ENCODE measurements at regions not wholly inside any gene's neighbourhood (a gene's known extent, or its start where the extent isn't known, plus 50 kb on each side); places are given as distances from the start of the nearest gene placed in this dataset.

GRCh38 chr6:21392177-21392576 is 201.4 kb upstream of the SOX4 start:
- peaks cover 1% of the 10 kb centered on the region for H3K27me3 Mint-ChIP-seq (ENCODE audit: low read depth)
- H3K9me3 Mint-ChIP-seq: no peaks in the 10 kb centered on the region
- H3K27ac Mint-ChIP-seq: no peak overlapping the region
- no peak for DNase-seq (ENCODE audit: low spot score)
- intact Hi-C loops (cut with micrococcal nuclease): no loop called here
- no peaks in the 10 kb centered on the region for H3K4me1 Mint-ChIP-seq (ENCODE audit: low read depth)
- H3K36me3 Mint-ChIP-seq (ENCODE audit: low read depth): no peaks in the 10 kb centered on the region
- no peak overlapping the region for H3K4me3 Mint-ChIP-seq (ENCODE audit: low read depth)

- Mint-ChIP-seq H3K36me3 (ENCODE audit: low read depth) (no peaks in the 10 kb centered on the region), H3K9me3 (no peaks in the 10 kb centered on the region), H3K4me3 (ENCODE audit: low read depth) (no peak overlapping the region), H3K27me3 (ENCODE audit: low read depth) (peaks cover 4% of the 10 kb centered on the region), H3K4me1 (ENCODE audit: low read depth) (no peaks in the 10 kb centered on the region), H3K27ac (no peak overlapping the region)
- no peak for DNase-seq (ENCODE audit: low spot score)
- intact Hi-C loops (cut with micrococcal nuclease): no loop called here
These were observed 199.9 kb upstream of the SOX4 start for GRCh38 chr6:21393441-21394165.

- Mint-ChIP-seq H3K27ac (no peak overlapping the region), H3K36me3 (ENCODE audit: low read depth) (no peaks in the 10 kb centered on the region), H3K27me3 (ENCODE audit: low read depth) (peaks cover 8% of the 10 kb centered on the region), H3K4me3 (ENCODE audit: low read depth) (no peak overlapping the region), H3K4me1 (ENCODE audit: low read depth) (no peaks in the 10 kb centered on the region), H3K9me3 (no peaks in the 10 kb centered on the region)
- intact Hi-C loops (cut with micrococcal nuclease): no loop called here
- no peak for DNase-seq (ENCODE audit: low spot score)
These were observed 198.4 kb upstream of the SOX4 start for GRCh38 chr6:21395121-21395520.

GRCh38 chr6:21396313-21396712 is 197.2 kb upstream of the SOX4 start:
- Mint-ChIP-seq H3K9me3 (no peaks in the 10 kb centered on the region), H3K4me1 (ENCODE audit: low read depth) (no peaks in the 10 kb centered on the region), H3K4me3 (ENCODE audit: low read depth) (no peak overlapping the region), H3K27ac (no peak overlapping the region), H3K36me3 (ENCODE audit: low read depth) (no peaks in the 10 kb centered on the region), H3K27me3 (ENCODE audit: low read depth) (peaks cover 8% of the 10 kb centered on the region)
- intact Hi-C loops (cut with micrococcal nuclease): no loop called here
- DNase-seq (ENCODE audit: low spot score): no peak

- intact Hi-C loops (cut with micrococcal nuclease): no loop called here
- no peak for DNase-seq (ENCODE audit: low spot score)
- H3K9me3 Mint-ChIP-seq: no peaks in the 10 kb centered on the region
These were observed 194.7 kb upstream of the SOX4 start for GRCh38 chr6:21398741-21399325.

GRCh38 chr6:21402368-21402767 is 191.2 kb upstream of the SOX4 start:
- intact Hi-C loops (cut with micrococcal nuclease): loop anchor here (1.0 to 10.0 kb wide), 2 partner anchors 36 to 238 kb away; no protein-coding TSS in a partner anchor

More at GRCh38 chr6:21398741-21399325, 194.7 kb upstream of the SOX4 start:
- Mint-ChIP-seq H3K4me3 (ENCODE audit: low read depth) (no peak overlapping the region), H3K27ac (no peak overlapping the region), H3K27me3 (ENCODE audit: low read depth) (peaks cover 6% of the 10 kb centered on the region), H3K4me1 (ENCODE audit: low read depth) (peaks cover 15% of the 10 kb centered on the region), H3K36me3 (ENCODE audit: low read depth) (no peaks in the 10 kb centered on the region)

GRCh38 chr6:21404577-21404976 is 189.0 kb upstream of the SOX4 start:
- H3K27ac Mint-ChIP-seq: no peak overlapping the region
- no peak overlapping the region for H3K4me3 Mint-ChIP-seq (ENCODE audit: low read depth)

More at GRCh38 chr6:21402368-21402767, 191.2 kb upstream of the SOX4 start:
- H3K9me3 Mint-ChIP-seq: no peaks in the 10 kb centered on the region
- no peak overlapping the region for H3K4me3 Mint-ChIP-seq (ENCODE audit: low read depth)
- no peak for DNase-seq (ENCODE audit: low spot score)
- H3K36me3 Mint-ChIP-seq (ENCODE audit: low read depth): no peaks in the 10 kb centered on the region
- peaks cover 6% of the 10 kb centered on the region for H3K27me3 Mint-ChIP-seq (ENCODE audit: low read depth)
- peaks cover 15% of the 10 kb centered on the region for H3K4me1 Mint-ChIP-seq (ENCODE audit: low read depth)
- peak overlapping the region; percentile 8 for H3K27ac Mint-ChIP-seq

GRCh38 chr6:21406316-21406715 is 187.2 kb upstream of the SOX4 start:
- H3K9me3 Mint-ChIP-seq: no peaks in the 10 kb centered on the region
- peaks cover 2% of the 10 kb centered on the region for H3K27me3 Mint-ChIP-seq (ENCODE audit: low read depth)
- DNase-seq (ENCODE audit: low spot score): no peak
- H3K4me1 Mint-ChIP-seq (ENCODE audit: low read depth): peaks cover 15% of the 10 kb centered on the region
- intact Hi-C loops (cut with micrococcal nuclease): loop anchor here (10.0 kb wide), 1 partner anchor 242 kb away; no protein-coding TSS in a partner anchor
- H3K4me3 Mint-ChIP-seq (ENCODE audit: low read depth): no peak overlapping the region
- no peak overlapping the region for H3K27ac Mint-ChIP-seq
- H3K36me3 Mint-ChIP-seq (ENCODE audit: low read depth): no peaks in the 10 kb centered on the region

More at GRCh38 chr6:21404577-21404976, 189.0 kb upstream of the SOX4 start:
- DNase-seq (ENCODE audit: low spot score): no peak
- Mint-ChIP-seq H3K4me1 (ENCODE audit: low read depth) (peaks cover 15% of the 10 kb centered on the region), H3K36me3 (ENCODE audit: low read depth) (no peaks in the 10 kb centered on the region), H3K27me3 (ENCODE audit: low read depth) (peaks cover 3% of the 10 kb centered on the region), H3K9me3 (no peaks in the 10 kb centered on the region)
- intact Hi-C loops (cut with micrococcal nuclease): loop anchor here (10.0 kb wide), 1 partner anchor 240 kb away; no protein-coding TSS in a partner anchor

GRCh38 chr6:21409231-21409630 is 184.3 kb upstream of the SOX4 start:
- Mint-ChIP-seq H3K4me3 (ENCODE audit: low read depth) (no peak overlapping the region), H3K36me3 (ENCODE audit: low read depth) (no peaks in the 10 kb centered on the region), H3K27ac (no peak overlapping the region), H3K4me1 (ENCODE audit: low read depth) (no peaks in the 10 kb centered on the region), H3K27me3 (ENCODE audit: low read depth) (peaks cover 8% of the 10 kb centered on the region), H3K9me3 (no peaks in the 10 kb centered on the region)
- no peak for DNase-seq (ENCODE audit: low spot score)
- intact Hi-C loops (cut with micrococcal nuclease): loop anchor here (10.0 kb wide), 1 partner anchor 244 kb away; no protein-coding TSS in a partner anchor

- Mint-ChIP-seq H3K4me3 (ENCODE audit: low read depth) (no peak overlapping the region), H3K36me3 (ENCODE audit: low read depth) (no peaks in the 10 kb centered on the region), H3K4me1 (ENCODE audit: low read depth) (no peaks in the 10 kb centered on the region), H3K9me3 (no peaks in the 10 kb centered on the region), H3K27me3 (ENCODE audit: low read depth) (peaks cover 11% of the 10 kb centered on the region), H3K27ac (no peak overlapping the region)
- no peak for DNase-seq (ENCODE audit: low spot score)
- intact Hi-C loops (cut with micrococcal nuclease): no loop called here
These were observed 180.1 kb upstream of the SOX4 start for GRCh38 chr6:21413428-21413827.

- no peaks in the 10 kb centered on the region for H3K9me3 Mint-ChIP-seq
- H3K4me3 Mint-ChIP-seq (ENCODE audit: low read depth): no peak overlapping the region
- no peak for DNase-seq (ENCODE audit: low spot score)
- H3K27ac Mint-ChIP-seq: no peak overlapping the region
- H3K4me1 Mint-ChIP-seq (ENCODE audit: low read depth): no peaks in the 10 kb centered on the region
- peaks cover 11% of the 10 kb centered on the region for H3K27me3 Mint-ChIP-seq (ENCODE audit: low read depth)
- intact Hi-C loops (cut with micrococcal nuclease): no loop called here
- no peaks in the 10 kb centered on the region for H3K36me3 Mint-ChIP-seq (ENCODE audit: low read depth)
These were observed 179.5 kb upstream of the SOX4 start for GRCh38 chr6:21414065-21414464.

- intact Hi-C loops (cut with micrococcal nuclease): no loop called here
- Mint-ChIP-seq H3K27ac (no peak overlapping the region), H3K4me3 (ENCODE audit: low read depth) (no peak overlapping the region), H3K9me3 (no peaks in the 10 kb centered on the region), H3K27me3 (ENCODE audit: low read depth) (peaks cover 7% of the 10 kb centered on the region), H3K4me1 (ENCODE audit: low read depth) (no peaks in the 10 kb centered on the region), H3K36me3 (ENCODE audit: low read depth) (no peaks in the 10 kb centered on the region)
- DNase-seq (ENCODE audit: low spot score): no peak
These were observed 173.2 kb upstream of the SOX4 start for GRCh38 chr6:21420146-21420878.

GRCh38 chr6:21420926-21421325 is 172.6 kb upstream of the SOX4 start:
- no peaks in the 10 kb centered on the region for H3K4me1 Mint-ChIP-seq (ENCODE audit: low read depth)
- no peak overlapping the region for H3K27ac Mint-ChIP-seq
- intact Hi-C loops (cut with micrococcal nuclease): no loop called here
- DNase-seq (ENCODE audit: low spot score): no peak
- no peak overlapping the region for H3K4me3 Mint-ChIP-seq (ENCODE audit: low read depth)
- peaks cover 7% of the 10 kb centered on the region for H3K27me3 Mint-ChIP-seq (ENCODE audit: low read depth)
- no peaks in the 10 kb centered on the region for H3K36me3 Mint-ChIP-seq (ENCODE audit: low read depth)
- H3K9me3 Mint-ChIP-seq: no peaks in the 10 kb centered on the region

Measured in activated T-helper 2 cell treated with anti-CD3 and anti-CD28 coated beads, Interferon-gamma antibody, Interleukin-2, Interleukin-4, amounts not matched to agents 10 μg/mL and 5 μg/mL and 100 μg/mL, durations not matched to agents 14 hours and 24 hours and 36 hours (primary cell).